NAMALWA (cell line): ENCODE measurements at regions not wholly inside any gene's neighbourhood (a gene's known extent, or its start where the extent isn't known, plus 50 kb on each side); places are given as distances from the start of the nearest gene placed in this dataset.

Experiments
- DNase-seq: peaks from one replicate; pipeline ENCODE4 v3.0.0-alpha.2; 2015; ENCODE audit warnings: low spot score

GRCh38 chr2:7812231-7812995, 869.4 kb upstream of the ID2 start:
- DNase-seq = no peak

- no peak for DNase-seq
Measured at GRCh38 chr2:7813541-7814292, 868.1 kb upstream of the ID2 start.

- DNase-seq = no peak
Measured at GRCh38 chr2:7815726-7816125, 866.1 kb upstream of the ID2 start.

GRCh38 chr2:7816233-7816632, 865.6 kb upstream of the ID2 start:
- DNase-seq = no peak

GRCh38 chr2:7816944-7817343, 864.9 kb upstream of the ID2 start:
- no peak for DNase-seq

GRCh38 chr2:7819316-7819715, 862.5 kb upstream of the ID2 start:
- no peak for DNase-seq

- no peak for DNase-seq
Measured at GRCh38 chr2:7819850-7820249, 862.0 kb upstream of the ID2 start.

GRCh38 chr2:7824211-7824610, 857.6 kb upstream of the ID2 start:
- DNase-seq = no peak

GRCh38 chr2:7825591-7826312, 856.1 kb upstream of the ID2 start:
- no peak for DNase-seq

- DNase-seq = no peak
Measured at GRCh38 chr2:7826656-7827055, 855.2 kb upstream of the ID2 start.

GRCh38 chr2:7829241-7829640, 852.6 kb upstream of the ID2 start:
- DNase-seq = no peak

- DNase-seq = no peak
Measured at GRCh38 chr2:7830616-7831015, 851.2 kb upstream of the ID2 start.

GRCh38 chr2:7835151-7835550, 846.7 kb upstream of the ID2 start:
- no peak for DNase-seq

- peak; percentile 83 for DNase-seq
Measured at GRCh38 chr2:7835693-7836680, 845.9 kb upstream of the ID2 start.

- no peak for DNase-seq
Measured at GRCh38 chr2:7837237-7837760, 844.6 kb upstream of the ID2 start.

GRCh38 chr2:7838669-7839068, 843.2 kb upstream of the ID2 start:
- DNase-seq = no peak

- DNase-seq = no peak
Measured at GRCh38 chr2:7840651-7841380, 841.0 kb upstream of the ID2 start.

GRCh38 chr2:7841751-7842150, 840.1 kb upstream of the ID2 start:
- DNase-seq = no peak

GRCh38 chr2:7844414-7844965, 837.4 kb upstream of the ID2 start:
- DNase-seq = no peak

GRCh38 chr2:7845332-7845731, 836.5 kb upstream of the ID2 start:
- no peak for DNase-seq
